Mesothelial cell of epicardium (in vitro differentiated cells): ENCODE measurements at regions not wholly inside any gene's neighbourhood (a gene's known extent, or its start where the extent isn't known, plus 50 kb on each side); places are given as distances from the start of the nearest gene placed in this dataset.

ENCODE experiments used
- DNase-seq, 2 experiments: peaks; one replicate each; pipeline ENCODE4 v3.0.0; 2021; ENCODE audit warnings: low spot score in 2 of 2; ENCODE audit not compliant: unreplicated experiment in 2 of 2
- H3K27ac Mint-ChIP-seq: 2 replicates; pipeline ENCODE4 v1.8.0; 2021; ENCODE audit warnings: mixed read lengths
- H3K27me3 Mint-ChIP-seq: 2 replicates; pipeline ENCODE4 v1.8.0; 2021; ENCODE audit warnings: low read depth, mixed read lengths
- H3K36me3 Mint-ChIP-seq: 2 replicates; pipeline ENCODE4 v1.8.0; 2021; ENCODE audit warnings: mixed read lengths
- H3K4me1 Mint-ChIP-seq: 2 replicates; pipeline ENCODE4 v1.8.0; 2021; ENCODE audit warnings: mixed read lengths
- H3K4me3 Mint-ChIP-seq: 2 replicates; pipeline ENCODE4 v1.8.0; 2021; ENCODE audit warnings: mild to moderate bottlenecking, moderate library complexity, mixed read lengths
- H3K9me3 Mint-ChIP-seq: 2 replicates; pipeline ENCODE4 v1.8.0; 2021; ENCODE audit warnings: mixed read lengths
- TF ChIP-seq, protein P1 (sequence below): fragments of 200-600 bp; sonication (generic); IDR thresholded peaks from one replicate; pipeline ENCODE4 v1.5.0; 2021; ENCODE audit warnings: antibody characterized with exemption; ENCODE audit not compliant: unreplicated experiment

DNA sequence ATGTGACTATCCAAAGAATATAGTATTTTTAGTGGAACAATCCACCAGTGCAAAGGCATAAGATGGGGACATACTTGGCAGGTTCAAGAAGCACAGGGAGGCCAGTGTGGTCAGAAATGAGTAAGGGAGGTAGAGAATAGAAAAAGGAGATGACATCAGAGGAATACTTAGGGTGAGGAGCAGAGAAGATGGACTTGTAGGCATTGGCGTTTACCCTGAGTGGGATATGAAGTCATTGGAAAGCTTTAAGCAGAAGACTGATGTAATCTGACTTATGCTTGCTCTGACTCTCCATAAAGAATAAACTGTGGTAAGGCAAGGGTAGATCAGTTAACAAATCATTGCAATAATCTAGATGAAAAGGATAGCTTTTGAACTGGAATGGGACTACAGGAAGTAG lies 228.7 kb downstream of the GJA1 start:
- peaks cover 12% of the 10 kb centered on the region for H3K9me3 Mint-ChIP-seq
- TF ChIP-seq, protein P1, sequence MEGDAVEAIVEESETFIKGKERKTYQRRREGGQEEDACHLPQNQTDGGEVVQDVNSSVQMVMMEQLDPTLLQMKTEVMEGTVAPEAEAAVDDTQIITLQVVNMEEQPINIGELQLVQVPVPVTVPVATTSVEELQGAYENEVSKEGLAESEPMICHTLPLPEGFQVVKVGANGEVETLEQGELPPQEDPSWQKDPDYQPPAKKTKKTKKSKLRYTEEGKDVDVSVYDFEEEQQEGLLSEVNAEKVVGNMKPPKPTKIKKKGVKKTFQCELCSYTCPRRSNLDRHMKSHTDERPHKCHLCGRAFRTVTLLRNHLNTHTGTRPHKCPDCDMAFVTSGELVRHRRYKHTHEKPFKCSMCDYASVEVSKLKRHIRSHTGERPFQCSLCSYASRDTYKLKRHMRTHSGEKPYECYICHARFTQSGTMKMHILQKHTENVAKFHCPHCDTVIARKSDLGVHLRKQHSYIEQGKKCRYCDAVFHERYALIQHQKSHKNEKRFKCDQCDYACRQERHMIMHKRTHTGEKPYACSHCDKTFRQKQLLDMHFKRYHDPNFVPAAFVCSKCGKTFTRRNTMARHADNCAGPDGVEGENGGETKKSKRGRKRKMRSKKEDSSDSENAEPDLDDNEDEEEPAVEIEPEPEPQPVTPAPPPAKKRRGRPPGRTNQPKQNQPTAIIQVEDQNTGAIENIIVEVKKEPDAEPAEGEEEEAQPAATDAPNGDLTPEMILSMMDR, result no peak
- H3K36me3 Mint-ChIP-seq, result no peaks in the 10 kb centered on the region
- no peak overlapping the region for H3K27ac Mint-ChIP-seq
- H3K4me1 Mint-ChIP-seq, result peaks cover 7% of the 10 kb centered on the region
- H3K27me3 Mint-ChIP-seq, result no peaks in the 10 kb centered on the region
- DNase-seq, result no peak
- H3K4me3 Mint-ChIP-seq, result no peak overlapping the region

DNA sequence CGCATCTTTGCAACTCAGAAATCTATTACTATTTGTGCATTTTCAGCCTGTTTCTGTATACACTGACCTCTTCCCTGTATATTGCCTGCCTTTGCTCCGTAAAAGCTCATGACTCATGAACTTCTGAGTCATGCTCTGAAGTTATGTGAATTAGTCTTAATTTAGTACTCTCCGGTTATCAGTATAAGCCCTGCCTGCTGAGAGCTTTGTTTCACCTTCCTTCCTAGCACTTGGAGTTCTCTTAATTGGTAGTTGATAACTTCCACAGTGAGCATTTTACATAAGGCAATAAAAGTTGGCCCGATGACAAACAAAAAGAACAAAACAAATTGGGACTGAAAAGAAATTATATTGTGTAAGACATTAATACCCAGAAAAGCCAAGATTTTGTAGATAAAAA lies 231.4 kb downstream of the GJA1 start:
- no peaks in the 10 kb centered on the region for H3K36me3 Mint-ChIP-seq
- TF ChIP-seq, protein P1, result no peak
- peaks cover 12% of the 10 kb centered on the region for H3K9me3 Mint-ChIP-seq
- no peak for DNase-seq
- H3K4me3 Mint-ChIP-seq, result no peak overlapping the region
- no peaks in the 10 kb centered on the region for H3K27me3 Mint-ChIP-seq
- H3K4me1 Mint-ChIP-seq, result peaks cover 7% of the 10 kb centered on the region
- no peak overlapping the region for H3K27ac Mint-ChIP-seq

DNA sequence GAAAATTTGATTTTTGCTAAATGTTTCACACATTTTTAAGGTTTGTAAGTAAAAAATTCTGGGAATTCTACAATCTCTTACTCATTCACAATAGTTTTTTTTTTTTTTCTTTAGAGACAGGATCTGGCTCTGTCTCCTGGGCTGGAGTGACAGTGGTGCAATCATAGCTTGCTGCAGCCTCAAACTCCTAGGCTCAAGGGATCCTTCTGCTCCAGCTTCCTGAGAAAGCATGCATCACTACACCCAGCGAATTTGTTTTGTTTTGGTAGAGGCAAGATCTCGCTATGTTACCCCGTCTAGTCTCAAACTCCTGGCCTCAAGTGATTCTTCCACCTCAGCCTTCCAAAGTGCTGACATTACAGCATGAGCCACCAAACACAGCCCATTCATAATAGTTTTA lies 232.8 kb downstream of the GJA1 start:
- no peaks in the 10 kb centered on the region for H3K36me3 Mint-ChIP-seq
- H3K9me3 Mint-ChIP-seq, result peaks cover 12% of the 10 kb centered on the region
- DNase-seq, result no peak
- peaks cover 7% of the 10 kb centered on the region for H3K4me1 Mint-ChIP-seq
- no peaks in the 10 kb centered on the region for H3K27me3 Mint-ChIP-seq
- TF ChIP-seq, protein P1, result no peak
- peak overlapping the region; percentile 74 for H3K27ac Mint-ChIP-seq
- no peak overlapping the region for H3K4me3 Mint-ChIP-seq

DNA sequence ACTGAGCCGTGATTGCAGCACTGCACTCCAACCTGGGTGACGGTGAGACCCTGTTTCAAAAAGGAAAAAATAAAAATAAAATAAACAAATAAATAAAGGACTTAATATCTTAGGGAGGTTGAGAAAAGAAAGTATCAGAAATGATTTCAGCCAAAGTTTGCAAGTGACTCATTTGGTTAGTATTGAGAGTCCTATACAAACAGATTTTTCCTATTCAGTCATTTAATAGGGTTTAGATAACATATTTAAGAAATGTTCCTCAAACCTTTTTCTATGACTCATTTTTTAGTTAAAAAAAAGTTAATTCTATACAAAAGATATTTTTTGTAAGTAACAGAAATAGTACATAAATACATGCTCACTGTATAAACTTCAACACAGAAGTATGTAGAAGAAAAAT lies 235.1 kb downstream of the GJA1 start:
- peaks cover 7% of the 10 kb centered on the region for H3K4me1 Mint-ChIP-seq
- H3K36me3 Mint-ChIP-seq, result no peaks in the 10 kb centered on the region
- no peak overlapping the region for H3K4me3 Mint-ChIP-seq
- no peaks in the 10 kb centered on the region for H3K9me3 Mint-ChIP-seq
- no peak for DNase-seq
- TF ChIP-seq, protein P1, result no peak
- H3K27ac Mint-ChIP-seq, result no peak overlapping the region
- no peaks in the 10 kb centered on the region for H3K27me3 Mint-ChIP-seq

DNA sequence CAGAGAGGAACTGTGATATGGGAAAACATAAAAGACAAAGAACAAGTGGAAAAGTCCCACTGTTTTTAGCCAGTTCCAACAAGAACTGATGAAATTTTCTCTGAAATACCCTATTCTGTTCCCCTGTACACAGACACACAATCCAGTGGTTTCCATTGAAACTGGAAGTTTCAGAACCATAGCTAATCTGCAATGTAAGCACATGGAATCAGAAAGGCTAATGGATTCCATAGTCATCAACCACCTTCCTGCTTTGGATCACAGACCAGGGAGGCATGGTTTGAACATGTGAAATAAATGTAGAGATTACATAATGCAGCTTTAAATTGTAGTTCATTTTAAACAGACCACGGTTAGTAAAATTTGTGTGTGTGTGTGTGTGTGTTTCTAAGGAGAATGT lies 242.1 kb downstream of the GJA1 start:
- TF ChIP-seq, protein P1, result no peak
- H3K27ac Mint-ChIP-seq, result no peak overlapping the region
- H3K27me3 Mint-ChIP-seq, result no peaks in the 10 kb centered on the region
- H3K4me3 Mint-ChIP-seq, result no peak overlapping the region
- H3K36me3 Mint-ChIP-seq, result no peaks in the 10 kb centered on the region
- no peak for DNase-seq
- peaks cover 7% of the 10 kb centered on the region for H3K4me1 Mint-ChIP-seq
- no peaks in the 10 kb centered on the region for H3K9me3 Mint-ChIP-seq

DNA sequence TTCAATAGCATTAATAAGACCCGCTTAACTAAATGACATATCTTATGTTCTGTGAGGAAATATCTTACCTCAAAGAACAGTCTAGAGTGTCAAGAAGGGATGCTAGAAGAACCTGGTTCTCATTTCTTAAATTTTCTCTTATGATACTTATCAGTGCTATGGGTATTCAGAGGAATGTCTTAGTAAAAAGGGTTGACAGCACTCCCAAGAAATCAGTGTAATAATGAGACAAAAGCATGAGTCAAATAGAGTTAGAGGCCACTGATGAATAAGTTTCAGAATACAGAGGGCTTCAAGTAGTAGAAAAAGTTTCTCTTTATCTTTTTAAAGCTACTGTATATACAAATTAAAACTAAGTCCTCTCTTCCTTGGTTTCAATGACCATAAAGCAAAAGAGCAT lies 242.8 kb downstream of the GJA1 start:
- Mint-ChIP-seq H3K36me3 (no peaks in the 10 kb centered on the region), H3K4me1 (peaks cover 7% of the 10 kb centered on the region), H3K4me3 (no peak overlapping the region), H3K27ac (no peak overlapping the region), H3K9me3 (no peaks in the 10 kb centered on the region), H3K27me3 (no peaks in the 10 kb centered on the region)
- no peak for DNase-seq
- TF ChIP-seq, protein P1, result no peak
